ENCODE measurements at regions not wholly inside any gene's neighbourhood (a gene's known extent, or its start where the extent isn't known, plus 50 kb on each side); places are given as distances from the start of the nearest gene placed in this dataset.
"Not testable (repeated sequence)": the region's sequence is repeated elsewhere in the genome, so short reads cannot be mapped to it uniquely, and the experiment has no call there.

- no peaks in the 10 kb centered on the region for H3K4me1 Mint-ChIP-seq
- H3K36me3 Mint-ChIP-seq (ENCODE audit: low read depth), result no peaks in the 10 kb centered on the region
- H3K27me3 Mint-ChIP-seq, result no peaks in the 10 kb centered on the region
- no peak overlapping the region for H3K27ac Mint-ChIP-seq
- H3K4me3 Mint-ChIP-seq, result no peak overlapping the region
- H3K9me3 Mint-ChIP-seq, result no peaks in the 10 kb centered on the region
- ATAC-seq (replicated peaks), result no peak
These were observed 53.0 kb upstream of the ZNF831 start for GRCh38 chr20:59110607-59111006.

DNA sequence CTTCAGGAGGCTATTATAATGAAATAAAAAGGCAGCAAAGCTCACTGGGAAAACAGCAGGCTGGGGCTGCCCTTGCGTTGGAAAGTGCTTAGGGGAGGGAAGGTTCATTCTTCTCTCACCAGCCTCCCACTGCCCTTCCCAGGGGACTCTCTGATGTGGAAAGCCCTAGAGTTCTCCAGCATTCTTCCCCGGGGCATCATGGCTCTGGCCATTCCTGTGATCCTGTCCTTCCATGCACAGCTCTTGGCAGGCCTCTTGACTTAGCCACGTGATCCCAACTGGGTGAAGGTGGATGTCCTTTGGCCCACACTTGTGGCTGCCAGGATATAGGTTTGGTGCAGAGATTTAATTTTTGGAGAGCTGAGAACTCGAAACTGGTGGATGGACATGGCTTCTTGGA is 58.0 kb upstream of the ZNF831 start:
- ATAC-seq (replicated peaks), result no peak
- Mint-ChIP-seq H3K4me1 (peaks cover 13% of the 10 kb centered on the region), H3K27me3 (no peaks in the 10 kb centered on the region), H3K27ac (no peak overlapping the region), H3K36me3 (ENCODE audit: low read depth) (no peaks in the 10 kb centered on the region), H3K4me3 (no peak overlapping the region), H3K9me3 (no peaks in the 10 kb centered on the region)

- Mint-ChIP-seq H3K4me3 (no peak overlapping the region), H3K27me3 (no peaks in the 10 kb centered on the region), H3K36me3 (ENCODE audit: low read depth) (no peaks in the 10 kb centered on the region), H3K9me3 (no peaks in the 10 kb centered on the region), H3K4me1 (peaks cover 13% of the 10 kb centered on the region), H3K27ac (no peak overlapping the region)
- no peak for ATAC-seq (replicated peaks)
These were observed 58.8 kb upstream of the ZNF831 start for GRCh38 chr20:59104831-59105230.

DNA sequence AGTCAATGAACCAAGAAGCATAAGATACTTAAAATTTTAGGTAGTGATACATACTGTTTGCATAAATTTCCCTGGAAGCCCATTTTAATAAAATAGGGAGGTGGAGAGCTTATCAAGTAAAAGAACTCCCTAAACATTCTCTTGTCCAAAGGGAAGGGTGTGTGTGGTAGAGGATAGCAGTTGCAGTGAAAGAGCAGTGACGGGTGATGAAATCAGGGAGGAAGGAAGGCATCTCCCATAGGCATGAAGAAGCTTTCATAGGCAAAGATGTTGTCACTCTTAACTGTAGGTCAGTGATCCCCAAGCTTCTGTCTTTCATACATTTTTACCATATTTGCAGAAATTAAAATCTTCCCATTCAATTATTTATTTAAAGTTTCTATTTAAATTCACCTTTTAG is 60.0 kb upstream of the ZNF831 start:
- peak overlapping the region; percentile 36 for H3K4me3 Mint-ChIP-seq
- H3K4me1 Mint-ChIP-seq, result peaks cover 13% of the 10 kb centered on the region
- no peaks in the 10 kb centered on the region for H3K36me3 Mint-ChIP-seq (ENCODE audit: low read depth)
- H3K27me3 Mint-ChIP-seq, result no peaks in the 10 kb centered on the region
- no peaks in the 10 kb centered on the region for H3K9me3 Mint-ChIP-seq
- no peak for ATAC-seq (replicated peaks)
- H3K27ac Mint-ChIP-seq, result peak overlapping the region; percentile 58

DNA sequence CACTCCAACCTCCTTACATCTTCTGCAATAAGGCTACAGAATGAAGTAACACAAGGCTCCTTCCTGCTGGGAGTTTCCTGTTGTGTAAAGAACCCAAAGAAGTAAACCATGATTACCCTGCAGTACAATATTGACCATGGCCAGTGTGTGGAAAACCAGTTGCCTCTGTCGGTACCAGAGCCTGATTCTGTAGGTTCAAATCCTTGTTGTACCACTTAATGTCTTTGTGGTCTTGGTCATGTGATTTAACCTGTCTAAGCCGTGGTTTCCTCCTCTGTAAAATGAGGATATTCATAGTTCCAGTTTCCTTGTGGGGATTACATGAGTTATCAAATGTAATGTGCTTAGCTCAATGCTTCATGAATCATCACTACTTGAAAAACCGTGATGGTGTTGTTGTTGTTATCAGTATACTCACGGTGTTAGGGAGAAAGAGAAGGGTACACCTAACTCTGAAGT is 60.3 kb upstream of the PRELID3B start:
- H3K27me3 Mint-ChIP-seq, result no peaks in the 10 kb centered on the region
- H3K27ac Mint-ChIP-seq, result peak overlapping the region; percentile 58
- peaks cover 13% of the 10 kb centered on the region for H3K4me1 Mint-ChIP-seq
- peak; percentile 96 for ATAC-seq (replicated peaks)
- H3K9me3 Mint-ChIP-seq, result no peaks in the 10 kb centered on the region
- H3K36me3 Mint-ChIP-seq (ENCODE audit: low read depth), result no peaks in the 10 kb centered on the region
- peak overlapping the region; percentile 36 for H3K4me3 Mint-ChIP-seq

DNA sequence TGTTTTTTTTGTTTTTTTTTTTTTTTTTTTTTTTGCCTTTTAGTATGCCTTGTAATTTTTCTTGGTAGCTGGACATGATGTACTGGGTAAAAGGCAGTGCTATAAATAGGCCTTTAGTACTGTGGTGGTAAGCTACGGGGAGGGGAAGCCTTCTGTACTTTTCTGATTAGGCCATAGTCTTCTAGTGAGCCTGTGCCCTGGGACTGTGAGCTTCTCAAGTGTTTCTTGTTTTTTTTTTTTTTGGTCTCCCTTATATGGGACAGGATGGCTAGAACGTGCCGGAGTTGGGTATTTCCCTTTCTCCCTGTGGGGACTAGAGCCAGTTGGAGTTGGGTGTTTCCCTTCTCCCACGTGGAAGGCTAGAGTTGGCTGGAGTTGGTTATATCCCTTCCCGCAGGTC is 59.4 kb upstream of the PRELID3B start:
- no peak for ATAC-seq (replicated peaks)
- Mint-ChIP-seq H3K4me1 (peaks cover 13% of the 10 kb centered on the region), H3K27ac (no peak overlapping the region), H3K4me3 (no peak overlapping the region), H3K9me3 (no peaks in the 10 kb centered on the region), H3K27me3 (no peaks in the 10 kb centered on the region), H3K36me3 (ENCODE audit: low read depth) (no peaks in the 10 kb centered on the region)

DNA sequence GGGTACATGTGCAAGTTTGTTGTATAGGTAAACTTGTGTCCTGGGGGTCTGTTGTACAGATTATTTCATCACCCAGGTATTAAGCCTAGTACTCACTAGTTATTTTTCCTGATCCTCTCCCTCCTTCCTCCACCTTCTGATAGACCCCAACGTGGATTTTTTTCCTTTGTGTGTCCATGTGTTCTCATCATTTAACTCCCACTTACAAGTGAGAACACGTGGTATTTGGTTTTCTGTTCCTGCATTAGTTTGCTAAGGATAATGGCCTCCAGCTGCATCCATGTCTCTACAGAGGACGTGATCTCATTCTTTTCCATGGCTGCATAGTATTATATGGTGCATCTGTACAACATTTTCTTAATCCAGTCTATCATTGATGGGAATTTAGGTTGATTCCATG is 57.3 kb upstream of the PRELID3B start:
- H3K4me1 Mint-ChIP-seq, result peaks cover 20% of the 10 kb centered on the region
- not testable (repeated sequence) for H3K4me3 Mint-ChIP-seq; H3K27ac Mint-ChIP-seq; H3K27me3 Mint-ChIP-seq; ATAC-seq (replicated peaks); H3K9me3 Mint-ChIP-seq; H3K36me3 Mint-ChIP-seq (ENCODE audit: low read depth)

GRCh38 chr20:59095140-59095539 is 52.6 kb upstream of the PRELID3B start:
- no peak overlapping the region for H3K27ac Mint-ChIP-seq
- H3K9me3 Mint-ChIP-seq, result no peaks in the 10 kb centered on the region
- no peak overlapping the region for H3K4me3 Mint-ChIP-seq

GRCh38 chr20:59094576-59094975 is 52.0 kb upstream of the PRELID3B start:
- Mint-ChIP-seq H3K36me3 (ENCODE audit: low read depth) (no peaks in the 10 kb centered on the region), H3K4me3 (no peak overlapping the region), H3K27ac (no peak overlapping the region), H3K27me3 (no peaks in the 10 kb centered on the region), H3K4me1 (peaks cover 8% of the 10 kb centered on the region), H3K9me3 (no peaks in the 10 kb centered on the region)
- no peak for ATAC-seq (replicated peaks)

More at GRCh38 chr20:59095140-59095539, 52.6 kb upstream of the PRELID3B start:
- ATAC-seq (replicated peaks), result no peak
- Mint-ChIP-seq H3K36me3 (ENCODE audit: low read depth) (no peaks in the 10 kb centered on the region), H3K27me3 (no peaks in the 10 kb centered on the region), H3K4me1 (peaks cover 8% of the 10 kb centered on the region)

Measured in activated T-helper 17 cell treated with anti-CD3 and anti-CD28 coated beads, Interleukin-2, amount 50 U/mL, for 72 hours (primary cell).